Kidney (tissue), 13 donors: ENCODE measurements at regions not wholly inside any gene's neighbourhood (a gene's known extent, or its start where the extent isn't known, plus 50 kb on each side); places are given as distances from the start of the nearest gene placed in this dataset.
"Not testable (repeated sequence)": the region's sequence is repeated elsewhere in the genome, so short reads cannot be mapped to it uniquely, and the experiment has no call there.

ENCODE experiments used
- DNase-seq, 5 donors: peaks; one replicate each; pipeline ENCODE4 v3.0.0-alpha.2; 2013 to 2020
- FAIRE-seq: peaks from 2 replicates; lab custom pipeline; 2012; peaks lifted over from hg19 to GRCh38; lab: Jason Lieb, UNC
- H3K27ac ChIP-seq, 2 donors: one replicate each; pipeline ENCODE4 v1.7.0; 2013; ENCODE audit warnings: low read depth in 2 of 2, low read length in 2 of 2, inconsistent platforms in 1 of 2
- H3K27me3 ChIP-seq: one replicate; pipeline ENCODE4 v1.7.1; 2013; ENCODE audit warnings: low read length, inconsistent platforms; ENCODE audit not compliant: control insufficient read depth, insufficient read depth
- H3K36me3 ChIP-seq, 3 donors: one replicate each; pipeline versions ENCODE4 v1.7.0 to v1.7.1; 2013; ENCODE audit warnings: low read length in 3 of 3, control low read depth in 1 of 3, inconsistent platforms in 1 of 3; ENCODE audit not compliant: insufficient read depth in 3 of 3, control insufficient read depth in 2 of 3
- H3K4me1 ChIP-seq, 3 donors: one replicate each; pipeline versions ENCODE4 v1.7.0 to v1.7.1; 2013; ENCODE audit warnings: low read length in 3 of 3, inconsistent platforms in 1 of 3, low read depth in 1 of 3; ENCODE audit not compliant: control insufficient read depth in 2 of 3, insufficient read depth in 2 of 3
- H3K4me3 ChIP-seq, 3 donors: one replicate each; pipeline versions ENCODE4 v1.7.0 to v1.8.1; 2013; ENCODE audit warnings: low read length in 3 of 3, control low read depth in 1 of 3, inconsistent platforms in 1 of 3
- H3K9ac ChIP-seq, 3 donors: one replicate each; pipeline versions ENCODE4 v1.7.0 to v1.7.1; 2013; ENCODE audit warnings: low read length in 3 of 3, control low read depth in 1 of 3, inconsistent platforms in 1 of 3
- H3K9me3 ChIP-seq, 3 donors: one replicate each; pipeline versions ENCODE4 v1.7.0 to v1.7.1; 2013; ENCODE audit warnings: low read length in 3 of 3, control low read depth in 1 of 3, inconsistent platforms in 1 of 3; ENCODE audit not compliant: control insufficient read depth in 2 of 3, insufficient read depth in 1 of 3
- intact Hi-C: fragments of 100-400 bp; cut with DNase I; formaldehyde crosslinking; loops from one replicate; pipeline ENCODE4 v1.11.1; 2022
- TF ChIP-seq, protein P1 (sequence below): IDR thresholded peaks from 3 replicates; pipeline ENCODE4 v1.5.1; 2012; ENCODE audit warnings: mild to moderate bottlenecking, moderate library complexity, borderline replicate concordance; ENCODE audit not compliant: insufficient read depth; ENCODE audit errors: extremely low read depth
- donor health status: control.
- donor health status: control.
- donor health status: control.
- donor health status: control.
- donor health status: control.
- donor health status: DM: yes; HTN: yes; CAD: no.
- donor health status: Normal renal cell carcinoma (clear cell type).

DNA sequence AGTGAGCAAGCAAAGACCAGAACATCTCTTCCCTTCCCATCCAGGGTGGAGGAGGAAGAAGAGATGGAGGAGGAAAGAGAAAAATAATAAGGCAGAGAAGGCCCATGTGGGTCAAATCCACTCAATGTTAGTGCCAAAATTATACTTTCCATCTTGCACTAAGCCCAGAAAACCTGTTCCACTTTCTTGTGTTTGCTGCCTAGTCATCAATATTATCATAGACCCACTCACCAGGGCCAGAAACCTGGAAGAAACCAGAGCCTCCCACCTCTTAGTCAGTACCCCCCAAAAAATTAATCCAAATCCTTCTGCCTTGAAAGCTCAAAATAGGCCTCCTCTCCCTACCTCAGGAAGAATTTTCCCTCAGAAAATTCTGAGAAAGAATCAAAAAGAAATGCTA, 171.1 kb downstream of the SOD2 start:
- Histone ChIP-seq H3K9me3 (peaks cover 0 to 1% (median 0%) of the 10 kb centered on the region in 3 donors), H3K4me1 (no peaks in the 10 kb centered on the region), H3K9ac (no peak overlapping the region), H3K4me3 (no peak overlapping the region), H3K27me3 (no peaks in the 10 kb centered on the region), H3K27ac (no peak overlapping the region), H3K36me3 (no peaks in the 10 kb centered on the region)
- intact Hi-C loops = no loop called here
- FAIRE-seq (no peak), DNase-seq (no peak)
- TF ChIP-seq, protein P1, sequence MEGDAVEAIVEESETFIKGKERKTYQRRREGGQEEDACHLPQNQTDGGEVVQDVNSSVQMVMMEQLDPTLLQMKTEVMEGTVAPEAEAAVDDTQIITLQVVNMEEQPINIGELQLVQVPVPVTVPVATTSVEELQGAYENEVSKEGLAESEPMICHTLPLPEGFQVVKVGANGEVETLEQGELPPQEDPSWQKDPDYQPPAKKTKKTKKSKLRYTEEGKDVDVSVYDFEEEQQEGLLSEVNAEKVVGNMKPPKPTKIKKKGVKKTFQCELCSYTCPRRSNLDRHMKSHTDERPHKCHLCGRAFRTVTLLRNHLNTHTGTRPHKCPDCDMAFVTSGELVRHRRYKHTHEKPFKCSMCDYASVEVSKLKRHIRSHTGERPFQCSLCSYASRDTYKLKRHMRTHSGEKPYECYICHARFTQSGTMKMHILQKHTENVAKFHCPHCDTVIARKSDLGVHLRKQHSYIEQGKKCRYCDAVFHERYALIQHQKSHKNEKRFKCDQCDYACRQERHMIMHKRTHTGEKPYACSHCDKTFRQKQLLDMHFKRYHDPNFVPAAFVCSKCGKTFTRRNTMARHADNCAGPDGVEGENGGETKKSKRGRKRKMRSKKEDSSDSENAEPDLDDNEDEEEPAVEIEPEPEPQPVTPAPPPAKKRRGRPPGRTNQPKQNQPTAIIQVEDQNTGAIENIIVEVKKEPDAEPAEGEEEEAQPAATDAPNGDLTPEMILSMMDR = no peak

DNA sequence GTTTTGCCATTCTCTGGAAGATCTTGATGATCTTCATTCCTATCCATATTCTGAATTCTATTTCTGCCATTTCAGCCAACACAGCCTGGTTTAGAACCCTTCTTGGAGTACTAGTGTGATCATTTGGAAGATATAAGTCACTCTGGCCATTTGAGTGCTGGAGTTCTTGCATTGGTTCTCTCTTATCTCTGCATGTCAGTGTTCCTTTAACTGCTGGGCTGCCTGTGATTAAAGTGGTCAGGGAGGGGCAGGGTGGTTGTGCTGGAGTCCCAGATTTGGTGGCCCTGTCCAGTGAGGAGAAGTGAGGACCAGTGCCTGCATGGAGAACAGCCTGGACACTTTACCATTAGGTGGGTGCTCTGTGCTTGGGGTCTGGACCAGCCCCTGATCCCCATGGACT, 173.0 kb downstream of the SOD2 start:
- intact Hi-C loops = no loop called here
- no peak overlapping the region for H3K9ac ChIP-seq
- no peaks in the 10 kb centered on the region for H3K4me1 ChIP-seq
- peaks cover 0 to 3% (median 0%) of the 10 kb centered on the region in 3 donors for H3K9me3 ChIP-seq
- DNase-seq (no peak), FAIRE-seq (no peak)
- TF ChIP-seq, protein P1 = no peak
- no peaks in the 10 kb centered on the region for H3K36me3 ChIP-seq
- H3K4me3 ChIP-seq = no peak overlapping the region
- H3K27me3 ChIP-seq = no peaks in the 10 kb centered on the region
- H3K27ac ChIP-seq = no peak overlapping the region

DNA sequence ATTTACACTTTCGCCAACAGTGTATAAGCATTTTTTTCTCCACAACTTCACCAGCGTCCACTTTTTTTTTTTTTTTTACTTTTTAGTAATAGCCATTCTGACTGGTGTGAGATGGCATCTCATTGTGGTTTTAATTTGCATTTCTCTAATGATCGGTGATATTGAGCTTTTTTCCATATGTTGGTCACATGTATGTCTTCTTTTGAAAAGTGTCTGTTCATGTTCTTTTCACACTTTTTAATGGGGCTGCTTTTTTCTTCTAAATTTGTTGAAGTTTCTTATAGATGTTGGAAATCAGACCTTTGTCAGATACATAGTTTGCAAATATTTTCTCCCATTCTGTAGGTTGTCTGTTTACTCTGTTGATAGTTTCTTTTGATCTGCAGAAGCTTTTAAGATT, 177.2 kb downstream of the SOD2 start:
- DNase-seq, H3K4me1 ChIP-seq, H3K4me3 ChIP-seq, intact Hi-C loops, H3K9ac ChIP-seq, FAIRE-seq, H3K27ac ChIP-seq, H3K36me3 ChIP-seq, H3K9me3 ChIP-seq, H3K27me3 ChIP-seq: not testable (repeated sequence)

DNA sequence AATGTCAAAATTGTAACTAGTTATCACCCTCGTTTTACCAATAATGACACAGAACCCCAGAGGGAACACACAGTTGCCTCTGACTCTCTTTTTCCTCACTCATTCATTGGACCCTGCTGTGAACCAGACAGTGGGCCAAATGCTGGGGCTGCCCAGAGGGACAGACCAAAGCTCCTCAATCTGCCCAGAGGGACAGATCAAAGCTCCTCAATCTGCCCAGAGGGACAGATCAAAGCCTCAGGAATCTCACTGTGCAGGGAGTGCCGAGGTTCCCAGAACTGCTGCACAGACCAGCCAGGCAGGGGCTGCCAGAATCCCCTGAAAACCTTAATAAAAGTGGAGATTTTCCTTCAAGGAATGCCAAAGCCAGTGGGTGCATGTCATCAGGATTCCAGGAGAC, 179.1 kb downstream of the SOD2 start:
- no peaks in the 10 kb centered on the region for H3K36me3 ChIP-seq
- peaks cover 0 to 3% (median 0%) of the 10 kb centered on the region in 3 donors for H3K9me3 ChIP-seq
- no peak overlapping the region for H3K27ac ChIP-seq
- no peaks in the 10 kb centered on the region for H3K27me3 ChIP-seq
- no peak overlapping the region for H3K4me3 ChIP-seq
- FAIRE-seq = no peak
- TF ChIP-seq, protein P1 = no peak
- no peak overlapping the region for H3K9ac ChIP-seq
- H3K4me1 ChIP-seq = no peaks in the 10 kb centered on the region
- no peak for DNase-seq
- intact Hi-C loops = no loop called here
